HEK293 (cell line): ENCODE measurements at regions not wholly inside any gene's neighbourhood (a gene's known extent, or its start where the extent isn't known, plus 50 kb on each side); places are given as distances from the start of the nearest gene placed in this dataset.

Source experiments
- CTCF ChIA-PET: fragments of 350-600 bp; formaldehyde crosslinking; extraction: SDS; loops from one replicate; lab custom pipeline; 2021; ENCODE audit warnings: antibody characterized with exemption; lab: Yijun Ruan, JAX
- POLR2A ChIA-PET: fragments of 300-600 bp; formaldehyde crosslinking; extraction: SDS; loops from one replicate; lab custom pipeline; 2020; ENCODE audit warnings: antibody characterized with exemption, inconsistent platforms; lab: Yijun Ruan, JAX
- H3K27ac ChIP-seq: fragments of 200-500 bp; sonication (Bioruptor generic); 2 replicates; pipeline ENCODE4 v1.5.1; 2014; ENCODE audit warnings: low read depth, low read length, control low read depth, inconsistent platforms; ENCODE audit errors: extremely low read depth
- H3K36me3 ChIP-seq, 2 experiments: fragments of 200-500 bp in 1 of 2; sonication (Bioruptor generic) in 1 of 2; 1 replicate in 1 of 2; 2 replicates in 1 of 2; pipeline ENCODE4 v1.5.1; 2014 to 2017; ENCODE audit warnings: inconsistent platforms in 2 of 2, low read length in 2 of 2; ENCODE audit not compliant: control insufficient read depth in 2 of 2, insufficient read depth in 1 of 2
- H3K4me1 ChIP-seq: fragments of 200-500 bp; sonication (Bioruptor generic); 2 replicates; pipeline ENCODE4 v1.5.1; 2014; ENCODE audit warnings: mild to moderate bottlenecking, low read length, inconsistent platforms; ENCODE audit not compliant: control insufficient read depth, insufficient read depth
- H3K4me3 ChIP-seq: 2 replicates; pipeline ENCODE4 v1.5.1; 2011; ENCODE audit warnings: low read depth, mild to moderate bottlenecking, control low read depth, low read length, moderate library complexity
- H3K9me3 ChIP-seq: fragments of 200-500 bp; sonication (Bioruptor generic); 2 replicates; pipeline ENCODE4 v1.5.1; 2014; ENCODE audit warnings: low read depth, low read length, inconsistent platforms; ENCODE audit not compliant: control insufficient read depth, insufficient read depth
- OSR2 ChIP-seq: fragments of 450-650 bp; formaldehyde crosslinking; IDR thresholded peaks from 2 replicates; pipeline ENCODE4 v1.5.1; 2016; ENCODE audit warnings: missing biosample characterization, missing genetic modification characterization
- PRDM10 ChIP-seq: fragments of 450-650 bp; formaldehyde crosslinking; IDR thresholded peaks from 2 replicates; pipeline ENCODE4 v1.5.1; 2016; ENCODE audit warnings: missing biosample characterization, missing genetic modification characterization
- SETDB1 ChIP-seq: IDR thresholded peaks from one replicate; pipeline ENCODE4 v1.6.1; 2017; ENCODE audit warnings: mild to moderate bottlenecking, low read length, moderate library complexity, mixed read lengths; ENCODE audit not compliant: insufficient read length
- TRIM28 ChIP-seq: IDR thresholded peaks from 2 replicates; pipeline ENCODE4 v1.6.1; 2011; ENCODE audit warnings: low read length, control low read depth, borderline replicate concordance
- ZFHX2 ChIP-seq: fragments of 450-650 bp; formaldehyde crosslinking; conservative IDR thresholded peaks from 2 replicates; pipeline ENCODE4 v1.5.1; 2016; ENCODE audit warnings: missing biosample characterization, missing genetic modification characterization
- ZNF10 ChIP-seq: fragments of 450-650 bp; formaldehyde crosslinking; IDR thresholded peaks from 2 replicates; pipeline ENCODE4 v1.5.1; 2017; ENCODE audit warnings: missing biosample characterization, missing genetic modification characterization
- ZNF133 ChIP-seq: fragments of 450-650 bp; formaldehyde crosslinking; IDR thresholded peaks from 2 replicates; pipeline ENCODE4 v1.5.1; 2016; ENCODE audit warnings: missing biosample characterization, missing genetic modification characterization
- ZNF184 ChIP-seq: fragments of 450-650 bp; IDR thresholded peaks from 2 replicates; pipeline ENCODE4 v1.5.1; 2018; ENCODE audit warnings: missing biosample characterization, mild to moderate bottlenecking, missing genetic modification characterization
- ZNF19 ChIP-seq: fragments of 450-650 bp; formaldehyde crosslinking; IDR thresholded peaks from 2 replicates; pipeline ENCODE4; 2016; ENCODE audit warnings: missing biosample characterization, missing genetic modification characterization, low read depth
- ZNF335 ChIP-seq: fragments of 450-650 bp; formaldehyde crosslinking; conservative IDR thresholded peaks from 2 replicates; pipeline ENCODE4 v1.5.1; 2016; ENCODE audit warnings: missing biosample characterization, missing genetic modification characterization
- ZNF433 ChIP-seq: fragments of 450-650 bp; formaldehyde crosslinking; IDR thresholded peaks from 2 replicates; pipeline ENCODE4 v1.5.1; 2016; ENCODE audit warnings: missing biosample characterization, missing genetic modification characterization, low read depth
- ZNF501 ChIP-seq: fragments of 450-650 bp; formaldehyde crosslinking; IDR thresholded peaks from 2 replicates; pipeline ENCODE4 v1.5.1; 2016; ENCODE audit warnings: missing biosample characterization, missing genetic modification characterization
- ZNF514 ChIP-seq: fragments of 450-650 bp; formaldehyde crosslinking; IDR thresholded peaks from 2 replicates; pipeline ENCODE4 v1.5.1; 2016; ENCODE audit warnings: missing biosample characterization, missing genetic modification characterization
- ZNF548 ChIP-seq: fragments of 450-650 bp; formaldehyde crosslinking; IDR thresholded peaks from 2 replicates; pipeline ENCODE4 v1.5.1; 2016; ENCODE audit warnings: missing biosample characterization, missing genetic modification characterization
- ZNF626 ChIP-seq: fragments of 450-650 bp; sonication (Bioruptor Pico); formaldehyde crosslinking; IDR thresholded peaks from 2 replicates; pipeline ENCODE4 v1.5.1; 2018; ENCODE audit warnings: missing biosample characterization, missing genetic modification characterization, inconsistent platforms
- ZNF704 ChIP-seq: fragments of 450-650 bp; formaldehyde crosslinking; IDR thresholded peaks from 2 replicates; pipeline ENCODE4 v1.5.1; 2016; ENCODE audit warnings: missing biosample characterization, missing genetic modification characterization
- TF ChIP-seq, protein P1 (sequence below): fragments of 450-650 bp; formaldehyde crosslinking; IDR thresholded peaks from 2 replicates; pipeline ENCODE4 v1.5.1; 2016; ENCODE audit warnings: missing biosample characterization, missing genetic modification characterization, low read depth
- TF ChIP-seq, protein P2 (sequence below): fragments of 450-650 bp; formaldehyde crosslinking; IDR thresholded peaks from 2 replicates; pipeline ENCODE4 v1.5.1; 2016; ENCODE audit warnings: missing biosample characterization, missing genetic modification characterization

DNA sequence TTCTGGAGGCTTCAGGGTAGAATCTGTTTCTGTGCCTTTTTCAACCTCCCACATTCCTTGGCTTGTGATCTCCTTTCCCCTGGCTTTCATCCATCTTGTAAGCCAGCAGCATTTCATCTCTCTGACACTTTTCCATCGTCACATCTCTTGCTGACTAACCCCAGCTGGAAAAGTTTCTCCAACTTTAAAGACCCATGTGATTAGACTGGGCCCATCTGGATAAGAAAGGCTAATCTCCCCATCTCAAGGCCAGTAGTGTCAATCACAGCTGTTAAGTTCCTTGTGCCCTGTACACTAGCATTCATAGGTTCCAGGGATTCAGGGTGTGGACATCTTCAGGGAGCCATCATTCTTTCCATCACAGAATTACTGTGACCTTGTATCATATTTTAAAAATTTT is 452.1 kb downstream of the TTLL7 start:
- no peak for TF ChIP-seq ZNF335
- no peak for TF ChIP-seq ZNF704 (tag by site-specific recombination)
- no peak for TF ChIP-seq OSR2 (tag by site-specific recombination)
- TF ChIP-seq PRDM10 (tag by site-specific recombination): no peak
- no peak for TF ChIP-seq ZNF133 (tag by site-specific recombination)
- TF ChIP-seq, all 188 proteins: peak for 0

DNA sequence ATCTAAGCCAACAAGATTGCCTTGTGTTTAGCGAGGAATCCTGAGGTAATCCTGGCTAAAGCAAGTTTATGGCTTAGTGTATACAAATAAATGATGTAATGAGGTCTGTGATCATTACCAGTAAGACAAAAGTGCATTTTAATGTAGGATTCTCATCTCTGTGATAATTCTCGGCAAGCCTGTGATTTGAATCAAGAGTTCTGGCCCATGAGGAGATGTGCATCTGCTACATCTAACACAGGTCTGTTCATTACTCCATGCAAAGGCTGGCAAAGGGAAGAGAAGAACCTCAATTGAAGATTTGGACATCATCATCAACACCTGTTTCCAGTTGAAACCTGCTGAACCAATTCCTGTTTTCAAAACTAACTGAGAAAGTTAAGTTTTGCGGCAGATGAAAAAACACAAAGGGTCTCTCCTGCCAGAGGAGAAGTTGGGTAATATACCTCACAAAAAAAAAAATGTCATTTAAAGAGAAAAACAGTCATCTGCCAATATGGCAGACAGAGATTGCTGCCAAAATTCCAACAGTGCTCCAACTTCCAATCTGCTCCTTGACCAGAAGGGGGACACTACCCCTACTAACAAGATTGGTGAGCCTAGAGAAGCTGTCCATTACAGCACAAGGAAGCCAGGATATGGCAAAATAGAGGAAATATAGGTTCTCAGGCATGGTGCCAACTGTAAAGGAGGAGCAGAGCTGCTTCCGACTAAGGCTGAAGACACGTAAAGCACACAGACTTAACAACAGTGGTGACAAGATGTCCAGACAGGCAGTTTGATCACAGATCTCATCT is 453.7 kb downstream of the TTLL7 start:
- CTCF ChIA-PET: no interaction called here
- Histone ChIP-seq H3K27ac (no peak overlapping the region), H3K4me1 (no peaks in the 10 kb centered on the region), H3K36me3 (no peaks in the 10 kb centered on the region), H3K9me3 (no peaks in the 10 kb centered on the region; the same call in 1 of the 2 replicates), H3K4me3 (no peak overlapping the region)
- POLR2A ChIA-PET: no interaction called here
- TF ChIP-seq TRIM28: peak; percentile 41; the same call in 1 of the 2 replicates
- TF ChIP-seq ZNF184: no peak
- TF ChIP-seq, protein P1, sequence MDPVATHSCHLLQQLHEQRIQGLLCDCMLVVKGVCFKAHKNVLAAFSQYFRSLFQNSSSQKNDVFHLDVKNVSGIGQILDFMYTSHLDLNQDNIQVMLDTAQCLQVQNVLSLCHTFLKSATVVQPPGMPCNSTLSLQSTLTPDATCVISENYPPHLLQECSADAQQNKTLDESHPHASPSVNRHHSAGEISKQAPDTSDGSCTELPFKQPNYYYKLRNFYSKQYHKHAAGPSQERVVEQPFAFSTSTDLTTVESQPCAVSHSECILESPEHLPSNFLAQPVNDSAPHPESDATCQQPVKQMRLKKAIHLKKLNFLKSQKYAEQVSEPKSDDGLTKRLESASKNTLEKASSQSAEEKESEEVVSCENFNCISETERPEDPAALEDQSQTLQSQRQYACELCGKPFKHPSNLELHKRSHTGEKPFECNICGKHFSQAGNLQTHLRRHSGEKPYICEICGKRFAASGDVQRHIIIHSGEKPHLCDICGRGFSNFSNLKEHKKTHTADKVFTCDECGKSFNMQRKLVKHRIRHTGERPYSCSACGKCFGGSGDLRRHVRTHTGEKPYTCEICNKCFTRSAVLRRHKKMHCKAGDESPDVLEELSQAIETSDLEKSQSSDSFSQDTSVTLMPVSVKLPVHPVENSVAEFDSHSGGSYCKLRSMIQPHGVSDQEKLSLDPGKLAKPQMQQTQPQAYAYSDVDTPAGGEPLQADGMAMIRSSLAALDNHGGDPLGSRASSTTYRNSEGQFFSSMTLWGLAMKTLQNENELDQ (tag by site-specific recombination): no peak

More for the DNA sequence above, 452.1 kb downstream of the TTLL7 start:
- Histone ChIP-seq H3K36me3 (no peaks in the 10 kb centered on the region), H3K9me3 (no peaks in the 10 kb centered on the region; the same call in 1 of the 2 replicates), H3K4me1 (no peaks in the 10 kb centered on the region), H3K4me3 (no peak overlapping the region), H3K27ac (no peak overlapping the region)
- POLR2A ChIA-PET: no interaction called here
- CTCF ChIA-PET: interaction anchor here (0.6 kb wide), 1 partner anchor 234 kb away, joined by 6 read pairs; no protein-coding TSS in a partner anchor

DNA sequence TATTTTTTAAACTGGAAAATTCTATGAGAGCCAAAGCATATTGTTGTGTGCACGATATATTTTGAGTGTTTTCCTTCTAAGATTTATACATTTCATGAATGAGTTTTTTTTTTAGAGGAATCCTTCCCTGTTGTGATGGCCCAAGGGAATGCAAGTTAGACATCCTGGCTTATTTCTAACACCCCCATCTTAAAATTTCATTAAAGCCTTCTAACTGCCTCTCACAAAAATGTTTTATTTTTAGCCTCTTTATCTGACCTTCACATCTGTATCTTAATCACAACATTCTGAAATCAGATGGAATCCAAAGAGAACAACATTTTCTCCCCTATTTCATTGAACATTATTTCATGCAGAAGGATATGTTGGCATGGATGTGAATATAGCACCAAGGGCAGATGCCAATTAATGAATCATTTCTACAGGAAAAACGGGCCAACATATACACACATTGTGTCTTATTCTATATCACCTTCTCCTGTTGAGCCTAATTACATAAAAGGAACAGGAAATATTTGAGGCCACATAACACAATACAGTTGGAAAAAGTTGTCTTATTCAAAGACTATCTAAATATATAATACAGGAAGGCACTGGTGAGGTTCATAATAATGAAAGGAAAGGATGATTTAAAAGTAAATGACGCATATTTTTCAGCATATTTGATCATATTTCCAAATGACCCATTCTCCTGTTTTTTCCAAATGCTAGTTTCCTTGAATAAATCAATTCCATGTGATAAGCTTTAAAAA is 455.5 kb downstream of the TTLL7 start:
- ChIA-PET POLR2A (no interaction called here), CTCF (no interaction called here)
- Histone ChIP-seq H3K36me3 (no peaks in the 10 kb centered on the region), H3K9me3 (no peaks in the 10 kb centered on the region), H3K4me1 (no peaks in the 10 kb centered on the region), H3K27ac (no peak overlapping the region), H3K4me3 (no peak overlapping the region)
- TF ChIP-seq ZNF501 (tag by site-specific recombination): no peak
- TF ChIP-seq SETDB1: no peak
- TF ChIP-seq, protein P2, sequence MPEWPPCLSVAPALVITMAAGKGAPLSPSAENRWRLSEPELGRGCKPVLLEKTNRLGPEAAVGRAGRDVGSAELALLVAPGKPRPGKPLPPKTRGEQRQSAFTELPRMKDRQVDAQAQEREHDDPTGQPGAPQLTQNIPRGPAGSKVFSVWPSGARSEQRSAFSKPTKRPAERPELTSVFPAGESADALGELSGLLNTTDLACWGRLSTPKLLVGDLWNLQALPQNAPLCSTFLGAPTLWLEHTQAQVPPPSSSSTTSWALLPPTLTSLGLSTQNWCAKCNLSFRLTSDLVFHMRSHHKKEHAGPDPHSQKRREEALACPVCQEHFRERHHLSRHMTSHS (tag by site-specific recombination): no peak
- TF ChIP-seq ZNF433 (tag by site-specific recombination): no peak
- no peak for TF ChIP-seq ZNF514
- no peak for TF ChIP-seq ZNF19 (tag by site-specific recombination)
- TF ChIP-seq ZNF10 (tag by site-specific recombination): no peak
- no peak for TF ChIP-seq ZNF626 (tag by site-specific recombination)
- TF ChIP-seq ZNF548 (tag by site-specific recombination): no peak
- no peak for TF ChIP-seq ZFHX2 (tag by site-specific recombination)
